ENCODE measurements at regions not wholly inside any gene's neighbourhood (a gene's known extent, or its start where the extent isn't known, plus 50 kb on each side); places are given as distances from the start of the nearest gene placed in this dataset.
"Not testable (repeated sequence)": the region's sequence is repeated elsewhere in the genome, so short reads cannot be mapped to it uniquely, and the experiment has no call there.

DNA sequence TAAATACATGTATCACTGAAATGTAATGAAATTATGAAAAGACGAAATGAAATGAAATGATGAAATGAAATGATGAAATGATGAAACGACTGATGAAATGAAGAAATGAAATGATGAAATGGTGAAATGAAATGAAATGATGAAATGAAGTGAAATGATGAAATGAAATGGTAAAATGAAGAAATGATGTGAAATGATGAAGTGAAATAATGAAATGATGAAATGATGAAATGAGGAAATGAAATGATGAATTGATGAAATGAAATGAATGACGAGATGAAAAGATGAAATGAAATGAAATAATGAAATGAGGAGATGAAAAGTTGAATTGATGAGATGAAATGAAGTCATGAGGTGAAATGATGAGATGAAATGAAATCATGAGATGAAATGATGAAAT is 594.7 kb downstream of the TP53TG3F start:
- peaks cover 34% of the 10 kb centered on the region for H3K9me3 Mint-ChIP-seq
- peaks cover 4% of the 10 kb centered on the region for H3K36me3 Mint-ChIP-seq
- no peaks in the 10 kb centered on the region for H3K4me1 Mint-ChIP-seq
- DNase-seq = no peak
- H3K27me3 Mint-ChIP-seq = no peaks in the 10 kb centered on the region
- no peak overlapping the region for H3K27ac Mint-ChIP-seq
- no peak overlapping the region for H3K4me3 Mint-ChIP-seq
- CTCF ChIA-PET = no interaction called here

DNA sequence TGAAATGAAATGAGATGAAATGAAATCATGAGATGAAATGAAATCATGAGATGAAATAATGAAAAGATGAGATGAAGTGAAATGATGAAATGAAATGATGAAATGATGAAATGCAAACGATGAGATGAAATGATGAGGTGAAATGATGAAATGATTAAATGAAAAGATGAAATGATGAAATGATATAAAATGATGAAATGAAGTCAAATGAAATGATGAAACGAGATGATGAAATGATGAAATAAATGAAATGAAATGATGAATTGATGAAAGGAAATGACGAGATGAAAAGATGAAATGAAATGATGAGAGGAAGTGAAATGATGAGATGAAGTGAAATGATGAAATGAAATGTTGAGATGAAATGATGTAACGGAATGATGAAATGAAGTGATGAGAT is 595.6 kb downstream of the TP53TG3F start:
- Mint-ChIP-seq H3K27me3 (no peaks in the 10 kb centered on the region), H3K27ac (no peak overlapping the region), H3K4me1 (no peaks in the 10 kb centered on the region), H3K4me3 (no peak overlapping the region), H3K36me3 (peaks cover 4% of the 10 kb centered on the region), H3K9me3 (peaks cover 30% of the 10 kb centered on the region)
- CTCF ChIA-PET = no interaction called here
- no peak for DNase-seq

- H3K4me1 Mint-ChIP-seq, H3K36me3 Mint-ChIP-seq, DNase-seq, CTCF ChIA-PET, H3K27me3 Mint-ChIP-seq, H3K4me3 Mint-ChIP-seq, H3K27ac Mint-ChIP-seq: not testable (repeated sequence)
- H3K9me3 Mint-ChIP-seq = peaks cover 45% of the 10 kb centered on the region
Observed at GRCh38 chr16:34062620-34063253, 603.3 kb downstream of the TP53TG3F start.

- H3K36me3 Mint-ChIP-seq, H3K4me3 Mint-ChIP-seq, H3K4me1 Mint-ChIP-seq, H3K27ac Mint-ChIP-seq, CTCF ChIA-PET, H3K27me3 Mint-ChIP-seq, DNase-seq: not testable (repeated sequence)
- peaks cover 50% of the 10 kb centered on the region for H3K9me3 Mint-ChIP-seq
Observed at GRCh38 chr16:34063498-34064157, 604.2 kb downstream of the TP53TG3F start.

GRCh38 chr16:34064602-34065001 is 605.2 kb downstream of the TP53TG3F start:
- CTCF ChIA-PET, H3K27ac Mint-ChIP-seq, H3K4me1 Mint-ChIP-seq, H3K4me3 Mint-ChIP-seq, H3K36me3 Mint-ChIP-seq, H3K27me3 Mint-ChIP-seq, DNase-seq: not testable (repeated sequence)
- peaks cover 54% of the 10 kb centered on the region for H3K9me3 Mint-ChIP-seq

DNA sequence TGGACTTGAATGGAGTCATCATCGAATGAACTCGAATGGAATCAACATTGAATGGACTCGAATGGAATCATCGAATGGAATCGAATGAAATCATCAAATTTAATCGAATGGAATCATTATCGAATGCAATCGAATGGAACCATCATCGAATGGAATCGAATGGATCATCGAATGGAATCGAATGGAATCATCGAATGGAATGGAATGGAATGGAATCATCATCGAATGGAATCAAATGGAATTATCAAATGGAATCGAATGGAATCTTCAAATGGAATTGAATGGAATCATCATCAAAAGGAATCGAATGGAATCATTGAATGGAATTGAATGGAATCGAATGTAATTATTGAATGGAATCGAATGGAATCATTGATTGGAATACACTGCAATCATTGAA is 610.3 kb downstream of the TP53TG3F start:
- H3K27ac Mint-ChIP-seq, H3K27me3 Mint-ChIP-seq, H3K4me3 Mint-ChIP-seq, H3K36me3 Mint-ChIP-seq, DNase-seq, CTCF ChIA-PET, H3K4me1 Mint-ChIP-seq: not testable (repeated sequence)
- peaks cover 33% of the 10 kb centered on the region for H3K9me3 Mint-ChIP-seq

DNA sequence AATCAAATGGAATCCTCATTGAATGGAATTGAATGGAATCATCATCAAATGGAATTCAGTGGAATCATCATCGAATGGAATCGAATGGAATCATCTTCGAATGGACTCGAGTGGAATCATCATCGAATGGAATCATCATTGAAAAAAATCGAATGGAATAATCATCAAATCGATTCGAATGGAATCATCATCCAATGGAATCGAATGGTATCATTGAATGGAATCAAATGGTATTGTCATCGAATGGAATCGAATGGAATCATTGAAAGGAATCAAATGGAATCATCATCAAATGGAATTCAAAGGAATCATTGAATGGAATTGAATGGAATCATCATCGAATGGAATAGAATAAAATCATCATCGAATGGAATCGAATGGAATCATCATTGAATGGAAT is 619.3 kb downstream of the TP53TG3F start:
- H3K27ac Mint-ChIP-seq = no peak overlapping the region
- no peak overlapping the region for H3K4me3 Mint-ChIP-seq
- DNase-seq = no peak
- H3K36me3 Mint-ChIP-seq = peaks cover 2% of the 10 kb centered on the region
- no peaks in the 10 kb centered on the region for H3K27me3 Mint-ChIP-seq
- CTCF ChIA-PET = no interaction called here
- H3K4me1 Mint-ChIP-seq = no peaks in the 10 kb centered on the region
- H3K9me3 Mint-ChIP-seq = peaks cover 88% of the 10 kb centered on the region

- H3K9me3 Mint-ChIP-seq = peaks cover 93% of the 10 kb centered on the region
- H3K27me3 Mint-ChIP-seq, H3K36me3 Mint-ChIP-seq: not testable (repeated sequence)
Observed at GRCh38 chr16:34085038-34085437, 625.6 kb downstream of the TP53TG3F start.

DNA sequence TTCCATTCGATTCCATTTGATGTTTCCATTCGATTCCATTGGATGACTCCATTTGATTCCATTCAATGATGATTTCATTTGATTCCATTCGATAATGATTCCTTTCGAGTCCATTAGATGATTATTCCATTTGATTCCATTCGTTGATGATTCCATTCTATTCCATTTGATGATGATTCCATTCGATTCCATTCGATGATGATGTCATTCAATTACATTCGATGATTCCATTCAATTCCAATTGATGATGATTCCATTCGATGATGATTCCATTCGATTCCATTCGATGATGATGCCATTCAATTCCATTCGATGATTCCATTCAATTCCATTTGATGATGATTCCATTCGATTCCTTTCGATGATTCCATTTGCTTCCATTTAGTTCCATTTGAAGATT is 635.6 kb downstream of the TP53TG3F start:
- DNase-seq, H3K36me3 Mint-ChIP-seq, H3K4me3 Mint-ChIP-seq, H3K27me3 Mint-ChIP-seq, CTCF ChIA-PET, H3K27ac Mint-ChIP-seq, H3K4me1 Mint-ChIP-seq: not testable (repeated sequence)
- peaks cover 96% of the 10 kb centered on the region for H3K9me3 Mint-ChIP-seq

More at GRCh38 chr16:34085038-34085437, 625.6 kb downstream of the TP53TG3F start:
- H3K27ac Mint-ChIP-seq, CTCF ChIA-PET, DNase-seq, H3K4me3 Mint-ChIP-seq, H3K4me1 Mint-ChIP-seq: not testable (repeated sequence)

GRCh38 chr16:34096911-34097310 is 637.5 kb downstream of the TP53TG3F start:
- H3K36me3 Mint-ChIP-seq, H3K27me3 Mint-ChIP-seq, CTCF ChIA-PET, H3K4me3 Mint-ChIP-seq, H3K4me1 Mint-ChIP-seq, H3K27ac Mint-ChIP-seq, DNase-seq: not testable (repeated sequence)
- peaks cover 83% of the 10 kb centered on the region for H3K9me3 Mint-ChIP-seq

- H3K36me3 Mint-ChIP-seq, H3K27ac Mint-ChIP-seq, H3K4me1 Mint-ChIP-seq, DNase-seq, H3K4me3 Mint-ChIP-seq, H3K27me3 Mint-ChIP-seq, CTCF ChIA-PET: not testable (repeated sequence)
- H3K9me3 Mint-ChIP-seq = peaks cover 80% of the 10 kb centered on the region
Observed at GRCh38 chr16:34097326-34097725, 637.9 kb downstream of the TP53TG3F start.

DNA sequence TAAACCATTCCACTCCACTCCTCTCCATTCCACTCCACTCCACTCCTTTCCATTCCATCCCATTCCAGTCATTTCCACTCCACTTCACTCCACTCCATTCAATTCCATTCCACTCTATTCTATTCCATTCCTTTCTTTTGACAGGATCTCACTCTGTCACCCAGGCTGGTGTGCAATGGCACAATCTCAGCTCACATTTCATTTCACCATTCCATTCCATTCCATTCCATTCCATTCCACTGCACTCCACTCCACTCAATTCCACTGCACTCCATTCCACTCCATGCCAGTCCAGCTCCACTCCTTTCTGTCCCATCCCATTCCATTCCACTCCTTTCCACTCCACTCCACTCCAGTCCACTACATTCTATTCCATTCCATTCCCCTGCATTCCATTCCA is 638.6 kb downstream of the TP53TG3F start:
- DNase-seq, H3K36me3 Mint-ChIP-seq, H3K4me3 Mint-ChIP-seq, H3K27me3 Mint-ChIP-seq, H3K4me1 Mint-ChIP-seq, CTCF ChIA-PET, H3K27ac Mint-ChIP-seq: not testable (repeated sequence)
- H3K9me3 Mint-ChIP-seq = peaks cover 78% of the 10 kb centered on the region

DNA sequence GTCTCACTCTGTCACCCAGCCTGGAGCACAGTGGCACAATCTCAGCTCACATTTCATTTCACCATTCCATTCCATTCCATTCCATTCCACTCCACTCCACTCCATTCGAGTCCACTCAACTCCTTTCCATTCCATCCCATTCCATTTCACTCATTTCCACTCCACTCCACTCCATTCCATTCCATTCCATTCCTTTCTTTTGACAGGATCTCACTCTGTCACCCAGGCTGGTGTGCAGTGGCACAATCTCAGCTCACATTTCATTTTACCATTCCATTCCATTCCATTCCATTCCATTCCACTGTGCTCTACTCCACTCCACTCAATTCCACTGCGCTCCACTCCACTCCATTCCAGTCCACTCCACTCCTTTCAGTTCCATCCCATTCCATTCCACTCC is 639.6 kb downstream of the TP53TG3F start:
- peaks cover 72% of the 10 kb centered on the region for H3K9me3 Mint-ChIP-seq
- H3K27me3 Mint-ChIP-seq, H3K4me3 Mint-ChIP-seq, H3K4me1 Mint-ChIP-seq, CTCF ChIA-PET, H3K36me3 Mint-ChIP-seq, DNase-seq, H3K27ac Mint-ChIP-seq: not testable (repeated sequence)
